ENCODE measurements at regions not wholly inside any gene's neighbourhood (a gene's known extent, or its start where the extent isn't known, plus 50 kb on each side); places are given as distances from the start of the nearest gene placed in this dataset.

- no peaks in the 10 kb centered on the region for H3K4me1 Mint-ChIP-seq
- no peaks in the 10 kb centered on the region for H3K36me3 Mint-ChIP-seq
- H3K27me3 Mint-ChIP-seq, result no peaks in the 10 kb centered on the region
- H3K4me3 Mint-ChIP-seq, result no peak overlapping the region
- DNase-seq, result no peak
- H3K27ac Mint-ChIP-seq, result no peak overlapping the region
- peaks cover 1% of the 10 kb centered on the region for H3K9me3 Mint-ChIP-seq
These were observed 1481.2 kb upstream of the CADM2 start for GRCh38 chr3:83477563-83477962.

DNA sequence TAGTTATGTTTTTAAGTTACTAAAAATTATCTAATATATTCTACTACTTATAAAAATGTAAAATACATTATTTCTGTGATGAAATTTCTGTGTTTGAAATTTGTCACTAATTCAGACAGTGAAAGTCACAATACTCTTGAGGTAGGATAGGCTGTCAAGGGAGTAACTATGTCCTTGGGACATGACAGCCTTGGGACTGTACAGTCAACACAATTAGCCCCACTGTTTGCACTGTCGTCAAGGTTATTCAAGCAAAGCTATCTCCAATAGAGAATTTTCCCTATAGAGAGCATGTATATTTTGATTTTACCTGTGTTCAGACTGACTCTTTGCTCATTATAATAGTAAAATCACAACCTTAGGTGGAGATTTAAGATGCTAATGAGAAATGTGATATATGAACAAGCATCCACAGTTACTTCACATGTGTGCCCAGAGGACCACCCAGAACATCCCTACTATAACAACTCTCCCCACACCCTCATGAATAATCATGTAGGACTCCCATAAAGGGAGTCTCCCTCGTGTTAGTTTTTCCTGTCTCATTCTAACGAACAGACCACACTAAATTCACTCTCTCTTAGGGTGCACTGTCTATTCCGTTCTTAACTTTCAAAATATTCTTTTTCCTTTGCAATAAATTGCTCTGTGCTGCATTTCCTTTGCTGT lies 1476.3 kb upstream of the CADM2 start:
- H3K9me3 Mint-ChIP-seq, result peaks cover 2% of the 10 kb centered on the region
- no peaks in the 10 kb centered on the region for H3K4me1 Mint-ChIP-seq
- no peak for DNase-seq
- no peak overlapping the region for H3K4me3 Mint-ChIP-seq
- H3K27ac Mint-ChIP-seq, result no peak overlapping the region
- H3K36me3 Mint-ChIP-seq, result no peaks in the 10 kb centered on the region
- no peaks in the 10 kb centered on the region for H3K27me3 Mint-ChIP-seq

GRCh38 chr3:83496462-83496861 lies 1462.3 kb upstream of the CADM2 start:
- no peak overlapping the region for H3K4me3 Mint-ChIP-seq

DNA sequence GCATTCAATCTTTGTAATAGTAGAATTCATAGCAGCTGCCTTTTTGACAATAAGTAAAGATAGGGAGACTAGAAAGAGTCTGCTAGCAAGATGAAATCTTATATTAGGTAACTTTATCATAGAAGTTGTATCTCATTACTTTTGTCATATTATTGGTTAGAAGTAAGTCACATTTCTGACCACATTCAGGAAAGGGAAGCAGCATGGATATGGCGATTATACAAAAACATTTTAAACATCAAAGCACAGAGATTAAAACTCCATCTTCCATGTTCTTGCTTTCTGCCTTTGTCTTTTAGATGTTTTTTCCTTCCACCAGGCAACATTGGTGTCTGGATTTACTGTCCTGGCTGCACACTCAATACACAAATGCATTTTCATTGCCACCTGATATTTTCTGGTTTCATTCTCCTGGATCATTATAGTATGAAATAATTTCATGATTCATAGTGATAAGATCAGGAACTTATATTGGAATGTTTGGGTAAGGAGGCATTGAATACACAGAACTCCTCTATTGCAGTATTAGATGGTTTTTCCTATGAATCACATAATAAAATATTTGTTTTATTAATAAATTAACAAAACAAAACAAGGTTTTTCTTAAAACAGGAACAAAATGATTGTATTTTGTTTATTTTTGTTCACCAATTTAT lies 1460.3 kb upstream of the CADM2 start:
- DNase-seq, result no peak
- Mint-ChIP-seq H3K27ac (no peak overlapping the region), H3K36me3 (no peaks in the 10 kb centered on the region), H3K9me3 (no peaks in the 10 kb centered on the region), H3K4me1 (no peaks in the 10 kb centered on the region), H3K4me3 (no peak overlapping the region), H3K27me3 (no peaks in the 10 kb centered on the region)

More at GRCh38 chr3:83496462-83496861, 1462.3 kb upstream of the CADM2 start:
- DNase-seq, result no peak
- peaks cover 2% of the 10 kb centered on the region for H3K9me3 Mint-ChIP-seq
- no peaks in the 10 kb centered on the region for H3K36me3 Mint-ChIP-seq
- no peaks in the 10 kb centered on the region for H3K27me3 Mint-ChIP-seq
- H3K4me1 Mint-ChIP-seq, result no peaks in the 10 kb centered on the region
- no peak overlapping the region for H3K27ac Mint-ChIP-seq

DNA sequence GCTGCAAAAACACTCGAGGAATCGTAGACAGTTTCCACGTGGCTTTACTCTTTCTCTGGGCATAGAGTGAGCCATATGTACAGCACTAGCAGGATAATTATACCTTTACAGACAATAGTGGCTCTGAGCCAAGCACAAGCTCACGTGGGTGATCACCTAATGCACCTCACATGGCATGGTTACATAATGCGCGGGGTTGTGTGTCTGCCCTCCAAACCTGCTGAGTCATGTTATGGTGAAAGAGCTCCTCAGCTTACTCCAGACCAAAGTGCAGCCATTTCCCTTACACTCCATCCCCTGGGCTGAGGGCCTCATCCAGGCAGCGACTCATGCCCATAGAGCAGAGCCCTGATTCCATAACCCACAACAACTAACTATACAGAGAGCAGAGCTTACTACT lies 1458.4 kb upstream of the CADM2 start:
- Mint-ChIP-seq H3K9me3 (peaks cover 1% of the 10 kb centered on the region), H3K27ac (no peak overlapping the region), H3K4me1 (no peaks in the 10 kb centered on the region), H3K36me3 (no peaks in the 10 kb centered on the region), H3K4me3 (no peak overlapping the region), H3K27me3 (no peaks in the 10 kb centered on the region)
- DNase-seq, result no peak

- no peak overlapping the region for H3K27ac Mint-ChIP-seq
- H3K4me1 Mint-ChIP-seq, result no peaks in the 10 kb centered on the region
- no peaks in the 10 kb centered on the region for H3K36me3 Mint-ChIP-seq
- H3K4me3 Mint-ChIP-seq, result no peak overlapping the region
- no peak for DNase-seq
- peaks cover 1% of the 10 kb centered on the region for H3K9me3 Mint-ChIP-seq
- no peaks in the 10 kb centered on the region for H3K27me3 Mint-ChIP-seq
These were observed 1457.9 kb upstream of the CADM2 start for GRCh38 chr3:83500931-83501330.

DNA sequence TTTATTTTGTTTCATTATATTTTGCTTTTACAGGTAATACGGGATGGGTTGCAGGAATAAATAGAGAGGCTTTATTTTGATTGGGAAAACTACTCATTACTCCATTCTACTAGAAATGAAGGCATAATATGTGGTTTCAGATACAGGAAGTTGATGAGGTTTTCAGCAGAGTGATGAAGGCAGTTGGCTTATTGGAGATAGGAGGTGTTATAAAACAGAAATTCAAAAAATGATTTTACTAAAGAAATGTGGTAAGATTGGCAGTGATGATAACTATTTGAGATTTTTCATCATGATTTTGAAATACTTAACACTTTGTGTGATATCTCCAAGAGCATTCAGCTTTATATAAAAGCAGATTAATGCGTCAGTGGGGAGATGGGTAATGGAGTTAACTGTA lies 1445.7 kb upstream of the CADM2 start:
- H3K9me3 Mint-ChIP-seq, result peaks cover 2% of the 10 kb centered on the region

GRCh38 chr3:83513677-83514076 lies 1445.1 kb upstream of the CADM2 start:
- H3K4me1 Mint-ChIP-seq, result no peaks in the 10 kb centered on the region
- DNase-seq, result no peak
- no peaks in the 10 kb centered on the region for H3K27me3 Mint-ChIP-seq
- H3K4me3 Mint-ChIP-seq, result no peak overlapping the region
- peaks cover 2% of the 10 kb centered on the region for H3K9me3 Mint-ChIP-seq
- no peaks in the 10 kb centered on the region for H3K36me3 Mint-ChIP-seq
- H3K27ac Mint-ChIP-seq, result no peak overlapping the region

More for the DNA sequence above, 1445.7 kb upstream of the CADM2 start:
- H3K4me1 Mint-ChIP-seq, result no peaks in the 10 kb centered on the region
- H3K36me3 Mint-ChIP-seq, result no peaks in the 10 kb centered on the region
- H3K27ac Mint-ChIP-seq, result no peak overlapping the region
- DNase-seq, result no peak
- H3K4me3 Mint-ChIP-seq, result no peak overlapping the region
- H3K27me3 Mint-ChIP-seq, result no peaks in the 10 kb centered on the region

DNA sequence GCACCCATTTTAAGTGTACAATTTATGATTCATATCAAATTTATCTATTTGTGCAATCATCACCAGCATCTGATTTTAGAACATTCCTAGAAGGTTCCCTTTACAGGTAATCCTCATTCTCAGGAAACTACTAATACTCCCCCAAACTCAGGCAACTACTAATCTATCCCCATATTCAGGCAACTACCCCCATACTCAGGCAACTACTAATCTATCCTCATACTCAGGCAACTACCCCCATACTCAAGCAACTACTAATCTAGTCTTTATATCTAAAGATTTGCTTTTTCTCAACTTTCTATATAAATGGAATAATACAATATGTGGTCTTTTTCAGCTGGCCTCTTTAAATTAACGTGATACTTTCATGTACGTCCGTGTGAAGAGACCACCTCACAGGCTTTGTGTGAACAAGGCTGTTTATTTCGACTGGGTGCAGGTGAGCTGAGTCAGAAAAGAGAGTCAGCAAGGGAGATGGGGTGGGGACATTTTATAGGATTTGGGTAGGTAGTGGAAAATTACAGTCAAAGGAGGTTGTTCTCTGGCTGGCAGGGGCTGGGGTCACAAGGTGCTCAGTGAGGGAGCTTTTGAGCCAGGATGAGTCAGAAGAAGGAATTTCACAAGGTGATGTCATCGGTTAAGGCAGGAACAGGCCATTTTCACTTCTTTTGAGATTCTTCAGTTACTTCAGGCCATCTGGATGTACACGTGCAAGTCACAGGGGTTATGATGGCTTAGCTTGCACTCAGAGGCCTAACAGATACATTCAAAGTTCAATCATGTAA lies 1444.5 kb upstream of the CADM2 start:
- no peak overlapping the region for H3K27ac Mint-ChIP-seq
- no peaks in the 10 kb centered on the region for H3K36me3 Mint-ChIP-seq
- H3K27me3 Mint-ChIP-seq, result no peaks in the 10 kb centered on the region
- H3K4me3 Mint-ChIP-seq, result no peak overlapping the region
- no peak for DNase-seq
- no peaks in the 10 kb centered on the region for H3K4me1 Mint-ChIP-seq
- H3K9me3 Mint-ChIP-seq, result peaks cover 2% of the 10 kb centered on the region

GRCh38 chr3:83515123-83515522 lies 1443.7 kb upstream of the CADM2 start:
- no peak overlapping the region for H3K27ac Mint-ChIP-seq
- H3K4me1 Mint-ChIP-seq, result no peaks in the 10 kb centered on the region
- H3K9me3 Mint-ChIP-seq, result peaks cover 2% of the 10 kb centered on the region
- no peaks in the 10 kb centered on the region for H3K27me3 Mint-ChIP-seq
- no peak for DNase-seq
- H3K36me3 Mint-ChIP-seq, result no peaks in the 10 kb centered on the region
- no peak overlapping the region for H3K4me3 Mint-ChIP-seq

- DNase-seq, result peak; percentile 1
- no peak overlapping the region for H3K4me3 Mint-ChIP-seq
- no peak overlapping the region for H3K27ac Mint-ChIP-seq
- H3K27me3 Mint-ChIP-seq, result no peaks in the 10 kb centered on the region
- H3K9me3 Mint-ChIP-seq, result peaks cover 3% of the 10 kb centered on the region
- no peaks in the 10 kb centered on the region for H3K4me1 Mint-ChIP-seq
- no peaks in the 10 kb centered on the region for H3K36me3 Mint-ChIP-seq
These were observed 1435.2 kb upstream of the CADM2 start for GRCh38 chr3:83523470-83524073.

GRCh38 chr3:83524901-83525300 lies 1433.9 kb upstream of the CADM2 start:
- no peaks in the 10 kb centered on the region for H3K4me1 Mint-ChIP-seq
- no peak overlapping the region for H3K4me3 Mint-ChIP-seq
- peaks cover 3% of the 10 kb centered on the region for H3K9me3 Mint-ChIP-seq
- H3K27me3 Mint-ChIP-seq, result no peaks in the 10 kb centered on the region
- H3K27ac Mint-ChIP-seq, result no peak overlapping the region
- no peak for DNase-seq
- no peaks in the 10 kb centered on the region for H3K36me3 Mint-ChIP-seq

GRCh38 chr3:83559082-83559481 lies 1399.7 kb upstream of the CADM2 start:
- Mint-ChIP-seq H3K9me3 (peaks cover 6% of the 10 kb centered on the region), H3K4me1 (no peaks in the 10 kb centered on the region), H3K27ac (no peak overlapping the region), H3K36me3 (no peaks in the 10 kb centered on the region), H3K27me3 (no peaks in the 10 kb centered on the region), H3K4me3 (no peak overlapping the region)
- DNase-seq, result no peak

GRCh38 chr3:83567935-83568334 lies 1390.9 kb upstream of the CADM2 start:
- Mint-ChIP-seq H3K36me3 (no peaks in the 10 kb centered on the region), H3K27me3 (no peaks in the 10 kb centered on the region), H3K4me1 (no peaks in the 10 kb centered on the region)

GRCh38 chr3:83581546-83581945 lies 1377.2 kb upstream of the CADM2 start:
- H3K36me3 Mint-ChIP-seq, result no peaks in the 10 kb centered on the region
- H3K27me3 Mint-ChIP-seq, result no peaks in the 10 kb centered on the region
- H3K27ac Mint-ChIP-seq, result no peak overlapping the region
- DNase-seq, result no peak
- H3K9me3 Mint-ChIP-seq, result peaks cover 3% of the 10 kb centered on the region
- H3K4me1 Mint-ChIP-seq, result no peaks in the 10 kb centered on the region
- no peak overlapping the region for H3K4me3 Mint-ChIP-seq

More at GRCh38 chr3:83567935-83568334, 1390.9 kb upstream of the CADM2 start:
- Mint-ChIP-seq H3K4me3 (no peak overlapping the region), H3K9me3 (peaks cover 3% of the 10 kb centered on the region), H3K27ac (no peak overlapping the region)
- DNase-seq, result no peak
